GM12878 (cell line): ENCODE measurements at regions not wholly inside any gene's neighbourhood (a gene's known extent, or its start where the extent isn't known, plus 50 kb on each side); places are given as distances from the start of the nearest gene placed in this dataset.

ENCODE experiments used
- ATF3 ChIP-seq: IDR thresholded peaks from 2 replicates; pipeline ENCODE4 v1.6.1; 2011; ENCODE audit warnings: low read depth, mild to moderate bottlenecking, low read length, moderate library complexity, borderline replicate concordance; ENCODE audit errors: extremely low read depth
- BCL11A ChIP-seq: IDR thresholded peaks from 2 replicates; pipeline ENCODE4 v1.6.1; 2011; ENCODE audit warnings: low read depth, low read length
- MEF2A ChIP-seq: IDR thresholded peaks from 2 replicates; pipeline ENCODE4 v1.6.1; 2011; ENCODE audit warnings: low read depth, mild to moderate bottlenecking, low read length, moderate library complexity; ENCODE audit not compliant: insufficient read depth
- NFXL1 ChIP-seq: fragments of 450-650 bp; IDR thresholded peaks from 2 replicates; pipeline ENCODE4 v1.6.1; 2017; ENCODE audit warnings: antibody characterized with exemption, mild to moderate bottlenecking, borderline replicate concordance
- NFYB ChIP-seq: IDR thresholded peaks from 2 replicates; pipeline ENCODE4 v1.6.1; 2011; ENCODE audit warnings: low read depth, mild to moderate bottlenecking, low read length, improper control_type of control experiment, moderate library complexity; ENCODE audit not compliant: insufficient read depth
- NKRF ChIP-seq: fragments of 450-650 bp; conservative IDR thresholded peaks from 2 replicates; pipeline ENCODE4 v1.6.1; 2017; ENCODE audit warnings: mild to moderate bottlenecking, moderate library complexity
- PRDM15 ChIP-seq: fragments of 450-650 bp; formaldehyde crosslinking; IDR thresholded peaks from 2 replicates; pipeline ENCODE4 v1.4.0; 2020; ENCODE audit warnings: mild to moderate bottlenecking, moderate library complexity
- RAD51 ChIP-seq: fragments of 450-650 bp; IDR thresholded peaks from 2 replicates; pipeline ENCODE4 v1.6.1; 2016; ENCODE audit warnings: moderate library complexity, mild to moderate bottlenecking, inconsistent platforms
- RB1 ChIP-seq: fragments of 450-650 bp; formaldehyde crosslinking; IDR thresholded peaks from 2 replicates; pipeline ENCODE4 v1.6.1; 2017; ENCODE audit warnings: mild to moderate bottlenecking, borderline replicate concordance
- TCF12 ChIP-seq: IDR thresholded peaks from 2 replicates; pipeline ENCODE4 v1.6.1; 2011; ENCODE audit warnings: low read depth, mild to moderate bottlenecking, low read length
- USF1 ChIP-seq: IDR thresholded peaks from 2 replicates; pipeline ENCODE4 v1.6.1; 2011; ENCODE audit warnings: borderline replicate concordance, low read depth, mild to moderate bottlenecking, moderate library complexity, mixed read lengths, low read length; ENCODE audit not compliant: insufficient read depth; ENCODE audit errors: extremely low read length

GRCh38 chr1:238196516-238196915 is 305.8 kb upstream of the ZP4 start (continued):
- TF ChIP-seq PRDM15 (no peak), RAD51 (no peak), TCF12 (no peak), MEF2A (no peak), ATF3 (no peak), NFXL1 (no peak), RB1 (no peak), NFYB (no peak), USF1 (no peak), BCL11A (no peak), NKRF (no peak)
